SKM-1 (cell line): ENCODE measurements at regions not wholly inside any gene's neighbourhood (a gene's known extent, or its start where the extent isn't known, plus 50 kb on each side); places are given as distances from the start of the nearest gene placed in this dataset.
"Not testable (repeated sequence)": the region's sequence is repeated elsewhere in the genome, so short reads cannot be mapped to it uniquely, and the experiment has no call there.

Experiments used
- DNase-seq: peaks from one replicate; lab custom pipeline; 2025; ENCODE audit not compliant: unreplicated experiment; lab: John Stamatoyannopoulos, UW

GRCh38 chr5:164185000-164185399 is 679.6 kb downstream of the MAT2B start:
- DNase-seq: no peak

DNA sequence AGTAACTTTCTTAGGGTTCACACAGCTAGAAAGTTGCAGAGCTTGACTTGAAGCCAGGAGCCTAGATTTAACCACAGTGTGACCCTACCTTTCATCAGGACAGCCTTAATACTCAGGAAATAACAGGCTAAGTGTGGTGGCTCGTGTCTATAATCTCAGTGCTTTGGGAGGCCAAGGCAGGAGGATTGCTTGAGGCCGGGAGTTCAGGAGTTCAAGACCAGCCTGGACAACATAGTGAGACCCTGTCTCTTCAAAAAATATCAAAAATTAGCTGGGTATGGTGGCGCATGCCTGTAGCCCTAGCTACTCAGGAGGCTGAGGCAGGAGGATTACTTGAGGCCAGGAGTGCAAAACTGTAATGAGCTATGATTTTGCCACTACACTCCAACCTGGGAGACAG is 681.1 kb downstream of the MAT2B start:
- DNase-seq: no peak

- DNase-seq: no peak
Measured at GRCh38 chr5:164187785-164188184, 682.4 kb downstream of the MAT2B start.

GRCh38 chr5:164188733-164189148 is 683.3 kb downstream of the MAT2B start:
- no peak for DNase-seq

- DNase-seq: no peak
Measured at GRCh38 chr5:164191240-164191639, 685.8 kb downstream of the MAT2B start.

- DNase-seq: no peak
Measured at GRCh38 chr5:164202338-164202737, 696.9 kb downstream of the MAT2B start.

DNA sequence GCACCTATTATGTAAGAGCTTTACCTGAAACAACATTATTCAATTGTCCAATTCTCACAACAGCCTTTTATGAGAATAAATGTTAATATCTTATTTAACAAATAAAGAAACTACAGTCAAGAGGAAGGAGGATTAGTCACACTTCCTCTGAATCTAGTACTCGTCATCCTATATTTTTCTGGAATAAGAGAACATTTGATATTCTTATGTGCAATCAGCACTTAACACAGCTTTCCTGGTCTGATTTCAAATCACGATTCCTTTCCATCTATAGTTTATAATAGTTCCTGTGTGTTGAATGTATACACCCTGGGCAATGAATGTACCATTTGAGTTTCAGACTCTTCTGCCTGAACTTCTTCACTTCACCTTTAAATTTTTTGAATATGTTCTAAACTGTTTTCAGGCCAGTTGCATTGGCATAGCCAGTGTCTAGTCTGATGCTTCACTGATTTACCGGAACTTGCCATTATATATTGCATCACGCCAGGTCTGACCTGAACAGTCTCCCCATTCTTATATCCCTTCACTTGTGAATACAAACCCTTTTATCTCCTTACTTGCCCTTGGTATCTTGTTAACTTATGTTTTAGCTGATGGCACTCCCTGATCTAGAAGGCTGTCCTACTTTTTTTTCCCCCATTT is 698.3 kb downstream of the MAT2B start:
- DNase-seq: no peak

DNA sequence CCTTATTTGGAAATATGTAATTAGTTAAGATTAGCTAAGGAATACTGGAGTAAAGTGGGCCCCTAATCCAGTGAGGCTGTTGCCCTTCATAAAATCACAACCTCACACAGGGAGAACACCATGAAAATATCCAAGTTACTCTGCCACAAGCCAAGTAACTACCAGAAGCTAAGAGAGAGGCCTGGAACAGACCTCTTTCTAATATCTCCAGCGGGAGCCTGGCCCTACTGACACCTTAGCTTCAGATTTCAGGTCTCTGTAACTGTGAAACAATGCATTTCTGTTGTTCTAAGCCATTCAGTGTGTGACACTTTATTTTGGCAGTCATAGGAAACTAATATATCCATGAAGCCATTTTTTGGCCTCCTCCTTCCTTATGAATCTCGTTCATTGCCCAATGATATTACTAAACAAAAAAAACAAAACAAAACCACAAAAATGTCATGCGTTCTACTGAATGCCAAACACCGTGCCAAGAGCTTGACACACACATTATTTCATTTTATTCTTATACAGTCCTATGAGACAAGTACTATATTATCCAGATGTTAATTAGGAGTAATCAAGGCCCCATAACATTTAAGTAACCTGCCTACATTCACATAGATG is 699.0 kb downstream of the MAT2B start:
- DNase-seq: no peak

DNA sequence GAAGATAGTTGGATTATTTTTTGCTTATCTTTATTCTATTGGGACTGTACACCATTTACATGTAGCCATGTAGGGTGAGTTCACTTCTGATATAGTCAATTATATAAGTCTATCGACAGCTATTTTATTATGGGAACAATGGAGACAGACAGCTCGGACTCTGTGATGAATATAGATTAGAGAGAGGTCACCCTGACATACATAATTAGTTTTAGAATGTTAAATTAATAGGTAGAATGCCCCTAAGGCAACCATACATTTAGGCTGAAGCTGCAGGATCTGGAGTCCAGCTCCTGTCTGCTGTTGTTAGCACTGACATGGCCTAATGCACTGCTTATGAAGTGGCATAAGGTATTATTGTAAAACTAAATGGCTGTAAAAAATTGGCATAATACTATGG is 700.8 kb downstream of the MAT2B start:
- DNase-seq: no peak

- no peak for DNase-seq
Measured at GRCh38 chr5:164207646-164208045, 702.2 kb downstream of the MAT2B start.

- no peak for DNase-seq
Measured at GRCh38 chr5:164210491-164210890, 705.1 kb downstream of the MAT2B start.

DNA sequence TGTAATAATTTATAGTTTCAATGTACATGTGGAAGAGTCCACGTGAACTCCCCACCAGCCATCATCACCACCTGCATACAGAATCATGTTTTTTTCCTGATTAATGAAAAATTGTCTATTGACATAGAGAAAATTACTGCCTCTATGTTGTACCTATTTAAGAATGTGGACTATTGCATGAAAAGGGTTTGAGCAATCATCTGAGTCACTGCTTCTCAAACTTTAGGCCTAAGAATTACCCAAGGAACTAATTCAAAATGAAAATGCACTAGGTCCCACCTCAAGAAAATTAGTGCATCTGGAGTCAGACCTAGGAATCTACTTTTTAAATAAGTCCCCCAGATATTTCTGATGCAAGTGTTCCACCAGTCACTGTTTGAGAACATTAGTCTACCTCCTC is 709.3 kb downstream of the MAT2B start:
- no peak for DNase-seq

DNA sequence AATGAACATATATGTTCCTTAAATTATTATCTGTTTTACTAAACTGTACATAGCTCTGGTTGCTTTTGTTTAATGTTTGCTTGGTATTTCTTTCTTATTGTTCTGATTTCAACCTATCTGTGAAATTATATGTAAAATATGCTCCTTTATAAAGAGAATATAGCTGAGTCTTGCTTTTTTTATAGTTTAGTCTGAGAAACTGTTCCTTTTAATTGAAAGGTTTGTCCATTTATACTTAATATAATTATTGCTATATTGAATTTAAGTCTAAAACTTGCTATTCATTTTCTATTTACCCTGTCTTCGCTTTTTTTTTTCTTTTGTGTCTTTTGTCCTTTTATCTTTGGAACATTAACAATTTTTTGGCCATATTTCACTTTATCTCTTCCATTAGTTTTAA is 712.0 kb downstream of the MAT2B start:
- DNase-seq: no peak

DNA sequence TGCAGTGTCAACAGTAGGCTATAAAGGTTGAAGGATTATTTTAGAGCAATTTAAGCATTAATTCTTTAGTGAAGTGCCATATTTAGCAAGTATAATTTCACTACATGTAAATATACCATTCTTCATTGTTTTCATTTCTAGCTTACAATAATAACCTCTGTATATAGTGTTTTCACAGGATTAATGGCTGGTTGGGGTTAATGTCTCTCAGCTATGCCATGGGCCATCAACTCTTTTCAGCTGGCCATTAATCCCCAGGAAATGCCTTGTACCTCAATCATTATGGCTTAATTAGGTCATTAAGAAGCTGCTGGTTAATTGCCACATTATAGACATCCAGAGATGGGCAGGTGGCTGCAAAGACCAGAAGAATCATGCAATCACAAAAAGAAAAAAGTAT is 715.1 kb downstream of the MAT2B start:
- DNase-seq: no peak

DNA sequence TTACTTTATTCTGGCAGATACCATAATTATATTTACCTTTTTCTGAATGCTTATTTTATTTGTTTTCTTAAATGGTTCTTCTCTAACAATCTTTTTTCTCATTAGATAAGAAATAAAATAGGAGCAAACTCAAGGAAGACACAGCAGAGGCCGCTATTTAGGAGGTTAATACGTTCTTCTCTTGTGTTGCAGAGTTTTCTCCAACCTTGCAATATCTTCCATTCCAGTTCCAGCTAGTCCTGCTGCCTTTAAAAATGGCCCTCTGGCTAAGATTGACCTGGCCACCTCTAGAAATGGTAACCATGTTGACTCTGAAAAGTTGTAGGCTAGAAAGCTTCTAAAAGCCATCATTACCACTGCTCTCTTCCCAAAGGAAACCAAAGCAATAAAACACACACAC is 718.8 kb downstream of the MAT2B start:
- no peak for DNase-seq

DNA sequence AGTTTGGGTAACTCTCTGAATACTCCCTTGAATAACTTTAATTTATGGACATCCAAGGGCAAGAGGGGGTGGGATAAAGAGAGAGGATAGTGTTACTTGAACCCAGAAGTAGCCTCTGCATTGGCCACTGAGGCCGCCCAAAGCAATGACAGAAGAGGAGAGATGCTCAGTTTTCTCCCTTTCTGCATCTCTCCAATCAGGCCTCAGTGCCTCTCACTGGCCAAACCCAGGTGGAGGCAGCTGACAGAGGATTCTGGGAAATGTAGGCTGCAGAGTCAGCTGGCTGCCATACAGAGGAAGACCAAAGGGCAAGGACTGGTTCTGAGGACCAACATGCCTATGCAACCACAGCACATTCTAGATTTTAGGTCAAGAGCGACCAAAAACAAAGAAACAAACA is 719.4 kb downstream of the MAT2B start:
- no peak for DNase-seq

GRCh38 chr5:164230341-164230740 is 724.9 kb downstream of the MAT2B start:
- no peak for DNase-seq

DNA sequence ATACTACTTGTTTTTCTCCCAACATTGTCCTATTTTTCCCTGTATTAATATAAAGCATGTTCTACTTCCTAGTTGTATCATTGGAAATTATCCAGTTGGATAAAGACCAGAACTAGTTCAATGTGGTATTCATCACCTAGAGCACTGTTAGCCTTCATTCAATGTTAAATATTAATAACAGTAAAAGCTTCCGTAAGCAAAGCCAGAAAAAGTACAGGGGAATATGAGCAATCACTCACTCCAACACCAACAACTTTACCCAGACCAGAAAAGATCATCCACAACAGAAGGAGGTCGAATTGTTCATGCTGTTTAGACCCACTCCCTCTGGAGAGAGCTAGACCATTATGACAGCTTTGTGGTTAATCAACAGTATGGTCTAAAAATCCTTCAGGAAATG is 728.4 kb downstream of the MAT2B start:
- no peak for DNase-seq

- no peak for DNase-seq
Measured at GRCh38 chr5:164234321-164234720, 728.9 kb downstream of the MAT2B start.

DNA sequence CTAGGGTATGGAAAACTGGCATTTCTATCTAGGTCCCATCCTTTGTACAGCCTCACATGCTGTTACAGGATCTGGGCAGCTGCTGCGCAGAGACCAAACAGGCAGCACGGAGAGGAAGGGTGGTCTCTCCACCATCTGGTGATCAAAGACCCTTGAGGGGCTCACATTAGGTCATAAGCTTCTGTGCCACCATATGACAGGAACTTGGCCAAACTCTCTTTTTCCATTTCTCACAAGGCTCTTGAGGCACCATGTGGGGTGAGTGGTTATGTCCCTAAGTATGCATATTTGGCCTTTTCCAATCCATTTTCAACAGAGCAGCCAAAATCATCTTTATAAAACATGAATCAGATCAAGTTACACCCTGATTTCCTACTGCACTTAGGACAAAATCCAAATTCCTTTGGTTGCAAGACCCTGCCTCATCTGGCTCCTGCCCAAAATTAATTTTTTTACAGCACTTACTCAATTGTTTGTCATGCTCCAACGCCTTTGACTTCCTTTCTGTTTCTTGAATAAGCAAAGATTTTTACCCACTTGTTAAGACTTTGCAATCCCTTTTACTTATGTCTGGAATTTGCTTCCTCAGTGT is 730.0 kb downstream of the MAT2B start:
- no peak for DNase-seq

- DNase-seq: no peak
Measured at GRCh38 chr5:164237486-164237885, 732.1 kb downstream of the MAT2B start.

DNA sequence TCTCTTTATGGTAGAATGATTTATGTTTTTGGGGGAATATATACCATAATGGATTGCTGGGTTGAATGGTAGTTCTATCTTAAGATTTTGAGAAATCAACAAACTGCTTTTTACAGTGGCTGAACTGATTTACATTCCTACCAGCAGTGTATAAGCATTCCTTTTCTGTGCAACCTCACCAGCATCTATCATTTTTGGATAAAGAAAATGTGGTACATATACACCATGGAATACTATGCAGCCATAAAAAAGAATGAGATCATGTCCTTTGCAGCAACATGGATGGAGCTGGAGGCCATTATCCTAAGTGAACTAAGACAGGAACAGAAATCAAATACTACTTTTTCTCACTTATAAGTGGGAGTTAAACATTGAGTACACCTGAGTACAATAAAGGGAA is 746.4 kb downstream of the MAT2B start:
- DNase-seq: not testable (repeated sequence)

GRCh38 chr5:164253764-164254163 is 748.3 kb downstream of the MAT2B start:
- DNase-seq: no peak
